Rectal smooth muscle tissue (tissue), 1 donor: ENCODE measurements at regions not wholly inside any gene's neighbourhood (a gene's known extent, or its start where the extent isn't known, plus 50 kb on each side); places are given as distances from the start of the nearest gene placed in this dataset.
"Not testable (repeated sequence)": the region's sequence is repeated elsewhere in the genome, so short reads cannot be mapped to it uniquely, and the experiment has no call there.

ENCODE experiments used
- H3K27ac ChIP-seq: one replicate; pipeline ENCODE4 v1.7.0; 2013; ENCODE audit warnings: low read depth, low read length, inconsistent platforms
- H3K27me3 ChIP-seq: one replicate; pipeline ENCODE4 v1.7.0; 2013; ENCODE audit warnings: low read length; ENCODE audit not compliant: control insufficient read depth, insufficient read depth
- H3K36me3 ChIP-seq: one replicate; pipeline ENCODE4 v1.7.0; 2013; ENCODE audit warnings: low read length; ENCODE audit not compliant: control insufficient read depth, insufficient read depth
- H3K4me1 ChIP-seq: one replicate; pipeline ENCODE4 v1.7.0; 2013; ENCODE audit warnings: low read length; ENCODE audit not compliant: control insufficient read depth, insufficient read depth
- H3K4me3 ChIP-seq: one replicate; pipeline ENCODE4 v1.7.0; 2013; ENCODE audit warnings: low read length
- H3K9ac ChIP-seq: one replicate; pipeline ENCODE4 v1.7.0; 2013; ENCODE audit warnings: low read length

DNA sequence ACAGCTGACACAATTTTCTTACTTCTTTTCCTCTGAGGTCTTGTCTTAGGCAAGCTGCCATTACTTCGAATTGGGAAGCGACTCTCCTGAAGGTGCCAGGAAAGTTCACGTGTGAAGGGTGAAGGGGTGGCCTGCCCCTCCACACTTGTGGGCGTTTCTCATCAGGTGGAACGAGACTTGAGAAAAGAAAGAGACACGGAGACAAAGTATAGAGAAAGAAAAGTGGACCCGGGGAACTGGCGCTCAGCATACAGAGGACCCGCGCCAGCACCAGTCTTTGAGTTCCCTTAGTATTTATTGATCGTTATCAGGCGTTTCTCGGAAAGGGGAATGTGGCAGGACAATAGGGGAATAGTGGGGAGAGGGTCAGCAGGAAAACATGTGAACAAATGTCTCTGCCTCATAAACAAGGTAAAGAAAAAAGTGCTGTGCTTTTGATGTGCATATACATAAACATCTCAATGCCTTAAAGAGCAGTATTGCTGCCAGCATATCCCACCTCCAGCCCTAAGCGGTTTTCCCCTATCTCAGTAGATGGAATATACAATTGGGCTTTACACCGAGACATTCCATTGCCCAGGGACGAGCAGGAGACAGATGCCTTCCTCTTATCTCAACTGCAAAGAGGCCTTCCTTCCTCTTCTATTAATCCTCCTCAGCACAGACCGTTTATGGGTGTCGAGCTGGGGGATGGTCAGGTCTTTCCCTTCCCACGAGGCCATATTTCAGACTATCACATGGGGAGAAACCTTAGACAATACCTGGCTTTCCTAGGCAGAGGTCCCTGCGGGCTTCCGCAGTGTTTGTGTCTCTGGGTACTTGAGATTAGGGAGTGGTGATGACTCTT, 367.0 kb upstream of the SGCG start:
- H3K4me1 ChIP-seq, H3K27ac ChIP-seq, H3K27me3 ChIP-seq, H3K4me3 ChIP-seq, H3K9ac ChIP-seq, H3K36me3 ChIP-seq: not testable (repeated sequence)

DNA sequence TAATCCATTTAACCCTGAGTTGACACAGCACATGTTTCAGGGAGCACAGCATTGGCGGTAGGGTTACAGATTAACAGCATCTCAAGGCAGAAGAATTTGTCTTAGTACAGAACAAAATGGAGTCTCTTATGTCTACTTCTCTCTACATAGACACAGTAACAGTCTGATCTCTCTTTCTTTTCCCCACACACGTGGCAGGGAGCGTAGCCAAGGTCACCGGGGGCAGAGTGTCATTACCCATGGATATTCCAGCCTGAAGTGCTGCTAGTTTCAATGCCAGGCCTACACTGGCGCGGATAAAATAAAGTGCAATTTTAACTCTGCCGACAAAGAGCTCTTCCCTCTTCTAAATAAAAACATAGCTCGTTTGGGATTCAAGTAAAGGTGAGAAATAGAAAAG, 366.3 kb upstream of the SGCG start:
- H3K4me1 ChIP-seq, H3K4me3 ChIP-seq, H3K27me3 ChIP-seq, H3K27ac ChIP-seq, H3K36me3 ChIP-seq, H3K9ac ChIP-seq: not testable (repeated sequence)

DNA sequence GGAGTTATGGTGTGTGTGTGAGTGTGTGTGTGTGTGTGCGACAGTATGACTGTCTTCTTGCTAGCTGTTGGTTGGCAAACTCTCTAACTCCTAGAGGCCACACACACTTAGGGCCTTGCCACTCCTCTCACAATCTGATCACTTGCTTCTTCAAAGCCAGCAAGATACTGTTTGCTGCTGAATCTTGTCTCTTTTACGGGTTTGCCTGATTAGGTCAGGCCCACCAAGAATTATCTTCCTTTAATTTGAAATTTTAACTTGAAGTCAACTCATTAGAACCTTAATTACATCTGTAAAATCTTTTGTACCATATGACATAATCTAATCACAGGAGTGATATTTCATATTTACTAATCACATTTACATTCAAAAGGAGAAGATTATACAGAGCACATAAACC, 359.2 kb upstream of the SGCG start:
- H3K27ac ChIP-seq: no peak overlapping the region
- H3K36me3 ChIP-seq: no peaks in the 10 kb centered on the region
- H3K27me3 ChIP-seq: no peaks in the 10 kb centered on the region
- no peaks in the 10 kb centered on the region for H3K4me1 ChIP-seq
- no peak overlapping the region for H3K4me3 ChIP-seq
- no peak overlapping the region for H3K9ac ChIP-seq

DNA sequence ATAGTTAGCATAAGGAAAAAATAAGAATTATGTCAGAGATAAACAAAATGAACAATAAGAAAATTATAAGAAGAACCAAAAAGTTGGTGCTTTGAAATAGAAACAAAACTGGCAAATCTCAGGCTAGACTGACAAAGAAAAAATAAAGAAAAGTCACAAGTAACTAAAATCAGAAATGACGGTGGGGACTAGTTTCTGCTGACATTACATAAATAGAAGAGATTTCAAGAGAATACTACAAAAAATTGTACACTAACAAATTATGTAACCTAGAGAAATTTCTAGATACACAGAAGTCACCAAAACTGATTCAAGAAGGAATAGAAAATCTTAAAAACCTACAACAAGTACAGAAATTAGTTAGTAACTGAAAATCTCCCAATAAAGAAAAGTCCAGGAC, 355.6 kb upstream of the SGCG start:
- H3K27ac ChIP-seq: no peak overlapping the region
- H3K4me3 ChIP-seq: no peak overlapping the region
- H3K9ac ChIP-seq: no peak overlapping the region
- no peaks in the 10 kb centered on the region for H3K36me3 ChIP-seq
- no peaks in the 10 kb centered on the region for H3K4me1 ChIP-seq
- H3K27me3 ChIP-seq: no peaks in the 10 kb centered on the region

GRCh38 chr13:22828081-22828480, 352.7 kb upstream of the SGCG start:
- Histone ChIP-seq H3K9ac (no peak overlapping the region), H3K36me3 (no peaks in the 10 kb centered on the region), H3K4me3 (no peak overlapping the region), H3K27me3 (no peaks in the 10 kb centered on the region), H3K27ac (no peak overlapping the region), H3K4me1 (no peaks in the 10 kb centered on the region)

DNA sequence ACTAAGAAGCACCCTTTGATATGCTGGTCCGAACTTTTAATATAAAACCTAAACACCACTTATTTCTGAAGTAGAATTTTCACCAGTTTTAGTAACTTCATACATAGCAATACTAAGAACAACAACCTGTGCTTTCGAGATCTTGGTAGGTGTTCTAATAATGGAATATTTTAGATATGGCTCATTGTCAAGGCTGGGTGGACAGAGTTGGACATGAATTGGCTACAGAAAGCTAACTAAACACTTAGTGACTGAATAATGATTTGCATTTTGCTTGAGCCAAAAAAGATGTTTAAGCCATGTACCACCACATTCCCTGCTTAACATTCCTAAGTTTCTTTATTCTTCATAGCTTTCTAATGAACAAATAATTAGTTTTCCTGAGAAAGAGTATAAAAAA, 344.3 kb upstream of the SGCG start:
- no peak overlapping the region for H3K27ac ChIP-seq

GRCh38 chr13:22837980-22838647, 342.7 kb upstream of the SGCG start:
- Histone ChIP-seq H3K27me3 (no peaks in the 10 kb centered on the region), H3K27ac (no peak overlapping the region), H3K36me3 (no peaks in the 10 kb centered on the region), H3K4me3 (peak overlapping the region; percentile 21), H3K9ac (no peak overlapping the region), H3K4me1 (no peaks in the 10 kb centered on the region)

More for the DNA sequence above, 344.3 kb upstream of the SGCG start:
- H3K27me3 ChIP-seq: no peaks in the 10 kb centered on the region
- no peaks in the 10 kb centered on the region for H3K4me1 ChIP-seq
- no peak overlapping the region for H3K9ac ChIP-seq
- no peak overlapping the region for H3K4me3 ChIP-seq
- H3K36me3 ChIP-seq: no peaks in the 10 kb centered on the region

GRCh38 chr13:22839603-22840530, 340.9 kb upstream of the SGCG start:
- Histone ChIP-seq H3K36me3 (no peaks in the 10 kb centered on the region), H3K4me1 (no peaks in the 10 kb centered on the region), H3K9ac (no peak overlapping the region), H3K27me3 (no peaks in the 10 kb centered on the region), H3K4me3 (no peak overlapping the region), H3K27ac (no peak overlapping the region)

- H3K36me3 ChIP-seq: no peaks in the 10 kb centered on the region
- no peak overlapping the region for H3K27ac ChIP-seq
- no peak overlapping the region for H3K9ac ChIP-seq
- H3K4me3 ChIP-seq: no peak overlapping the region
- no peaks in the 10 kb centered on the region for H3K27me3 ChIP-seq
- no peaks in the 10 kb centered on the region for H3K4me1 ChIP-seq
Observed at GRCh38 chr13:22846551-22846950, 334.2 kb upstream of the SGCG start.

GRCh38 chr13:22848539-22849052, 332.2 kb upstream of the SGCG start:
- Histone ChIP-seq H3K4me1 (no peaks in the 10 kb centered on the region), H3K36me3 (no peaks in the 10 kb centered on the region), H3K27ac (peak overlapping the region; percentile 48), H3K27me3 (no peaks in the 10 kb centered on the region), H3K4me3 (no peak overlapping the region), H3K9ac (no peak overlapping the region)

DNA sequence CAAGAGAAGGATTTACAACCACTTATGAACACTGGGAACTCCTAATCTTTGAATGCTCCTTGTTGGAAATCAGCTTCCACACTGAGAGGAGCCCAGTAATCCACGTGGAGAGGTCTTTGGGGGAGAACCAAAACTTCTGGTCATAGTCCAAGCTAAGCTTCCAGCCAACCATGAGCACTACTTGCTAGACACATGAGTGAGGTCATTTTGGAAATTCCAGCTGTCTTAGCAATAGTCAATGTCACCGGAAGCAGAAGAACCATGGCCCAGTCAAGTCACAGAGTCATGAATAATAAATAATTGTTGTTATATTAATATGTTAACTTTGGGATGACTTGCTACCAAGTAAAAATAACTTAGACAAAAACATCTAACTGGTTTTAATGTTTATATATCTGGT, 324.9 kb upstream of the SGCG start:
- no peak overlapping the region for H3K9ac ChIP-seq
- no peaks in the 10 kb centered on the region for H3K4me1 ChIP-seq
- no peaks in the 10 kb centered on the region for H3K27me3 ChIP-seq
- no peak overlapping the region for H3K4me3 ChIP-seq
- no peak overlapping the region for H3K27ac ChIP-seq
- no peaks in the 10 kb centered on the region for H3K36me3 ChIP-seq

GRCh38 chr13:22858980-22859379, 321.8 kb upstream of the SGCG start:
- H3K27ac ChIP-seq, H3K4me3 ChIP-seq, H3K4me1 ChIP-seq, H3K36me3 ChIP-seq, H3K9ac ChIP-seq, H3K27me3 ChIP-seq: not testable (repeated sequence)
